NT2/D1 (cell line): ENCODE measurements at regions not wholly inside any gene's neighbourhood (a gene's known extent, or its start where the extent isn't known, plus 50 kb on each side); places are given as distances from the start of the nearest gene placed in this dataset.

ENCODE experiments used
- DNase-seq: peaks from one replicate; pipeline ENCODE4 v3.0.0-alpha.2; 2011; ENCODE audit warnings: low read depth, low spot score
- H3K27me3 ChIP-seq: 2 replicates; pipeline ENCODE4 v1.6.0; 2011; ENCODE audit warnings: mild to moderate bottlenecking; ENCODE audit not compliant: insufficient read length, insufficient read depth
- H3K36me3 ChIP-seq: 2 replicates; pipeline ENCODE4 v1.6.1; 2011; ENCODE audit warnings: mild to moderate bottlenecking, low read length, mixed read lengths; ENCODE audit not compliant: insufficient read depth, insufficient read length
- H3K4me1 ChIP-seq: 2 replicates; pipeline ENCODE4 v1.5.1; 2011; ENCODE audit not compliant: insufficient read depth, insufficient read length
- H3K4me3 ChIP-seq: 2 replicates; pipeline ENCODE4 v1.5.1; 2011; ENCODE audit warnings: low read depth; ENCODE audit not compliant: insufficient read length
- H3K9ac ChIP-seq: 2 replicates; pipeline ENCODE4 v1.6.0; 2011; ENCODE audit warnings: low read depth; ENCODE audit not compliant: insufficient read length
- H3K9me3 ChIP-seq: 2 replicates; pipeline ENCODE4 v1.5.1; 2011; ENCODE audit warnings: mild to moderate bottlenecking, low read length; ENCODE audit not compliant: insufficient read depth
- SUZ12 ChIP-seq: IDR thresholded peaks from 2 replicates; pipeline ENCODE4 v1.6.1; 2011; ENCODE audit not compliant: insufficient read length, insufficient read depth; ENCODE audit errors: extremely low read depth
- YY1 ChIP-seq: IDR thresholded peaks from 2 replicates; pipeline ENCODE4 v1.6.1; 2011; ENCODE audit not compliant: insufficient read length, insufficient read depth
- ZNF274 ChIP-seq: IDR thresholded peaks from 2 replicates; pipeline ENCODE4 v1.6.1; 2011; ENCODE audit warnings: mild to moderate bottlenecking, low read depth, low read length

- no peaks in the 10 kb centered on the region for H3K9me3 ChIP-seq
- peak; percentile 8 for DNase-seq
- TF ChIP-seq ZNF274, result no peak
- no peak for TF ChIP-seq YY1
- no peak for TF ChIP-seq SUZ12
Observed at GRCh38 chr5:82597437-82597836, 319.3 kb upstream of the RPS23 start.

GRCh38 chr5:82596451-82596850 lies 318.3 kb upstream of the RPS23 start:
- DNase-seq, result no peak
- no peak overlapping the region for H3K9ac ChIP-seq
- no peak for TF ChIP-seq YY1
- no peak for TF ChIP-seq SUZ12
- no peak for TF ChIP-seq ZNF274
- H3K27me3 ChIP-seq, result no peaks in the 10 kb centered on the region
- H3K36me3 ChIP-seq, result no peaks in the 10 kb centered on the region
- H3K4me1 ChIP-seq, result peaks cover 5% of the 10 kb centered on the region
- no peak overlapping the region for H3K4me3 ChIP-seq
- H3K9me3 ChIP-seq, result no peaks in the 10 kb centered on the region

More at GRCh38 chr5:82597437-82597836, 319.3 kb upstream of the RPS23 start:
- Histone ChIP-seq H3K36me3 (no peaks in the 10 kb centered on the region), H3K4me1 (peaks cover 3% of the 10 kb centered on the region), H3K9ac (no peak overlapping the region), H3K27me3 (no peaks in the 10 kb centered on the region), H3K4me3 (no peak overlapping the region)

GRCh38 chr5:82595113-82595512 lies 317.0 kb upstream of the RPS23 start:
- no peak overlapping the region for H3K4me3 ChIP-seq
- DNase-seq, result no peak
- no peak overlapping the region for H3K9ac ChIP-seq
- H3K27me3 ChIP-seq, result no peaks in the 10 kb centered on the region
- peaks cover 5% of the 10 kb centered on the region for H3K4me1 ChIP-seq
- no peak for TF ChIP-seq SUZ12
- no peak for TF ChIP-seq YY1
- TF ChIP-seq ZNF274, result no peak
- no peaks in the 10 kb centered on the region for H3K36me3 ChIP-seq
- H3K9me3 ChIP-seq, result peaks cover 10% of the 10 kb centered on the region

- H3K27me3 ChIP-seq, result no peaks in the 10 kb centered on the region
- H3K36me3 ChIP-seq, result no peaks in the 10 kb centered on the region
- TF ChIP-seq SUZ12 (no peak), YY1 (no peak)
- peaks cover 5% of the 10 kb centered on the region for H3K4me1 ChIP-seq
- no peak for DNase-seq
- peaks cover 19% of the 10 kb centered on the region for H3K9me3 ChIP-seq
- no peak overlapping the region for H3K9ac ChIP-seq
- H3K4me3 ChIP-seq, result no peak overlapping the region
Observed at GRCh38 chr5:82594097-82594496, 315.9 kb upstream of the RPS23 start.

GRCh38 chr5:82593481-82593880 lies 315.3 kb upstream of the RPS23 start:
- Histone ChIP-seq H3K9ac (no peak overlapping the region), H3K4me1 (peaks cover 5% of the 10 kb centered on the region), H3K36me3 (no peaks in the 10 kb centered on the region), H3K4me3 (no peak overlapping the region), H3K27me3 (no peaks in the 10 kb centered on the region), H3K9me3 (peaks cover 19% of the 10 kb centered on the region)
- TF ChIP-seq ZNF274, result no peak
- no peak for TF ChIP-seq SUZ12
- no peak for DNase-seq

GRCh38 chr5:82591021-82591515 lies 312.9 kb upstream of the RPS23 start:
- H3K4me3 ChIP-seq, result no peak overlapping the region
- DNase-seq, result peak; percentile 46
- H3K36me3 ChIP-seq, result no peaks in the 10 kb centered on the region
- no peaks in the 10 kb centered on the region for H3K27me3 ChIP-seq
- no peak for TF ChIP-seq YY1
- TF ChIP-seq SUZ12, result no peak
- no peak for TF ChIP-seq ZNF274
- peaks cover 5% of the 10 kb centered on the region for H3K4me1 ChIP-seq
- H3K9me3 ChIP-seq, result peaks cover 19% of the 10 kb centered on the region
- no peak overlapping the region for H3K9ac ChIP-seq

GRCh38 chr5:82590112-82590511 lies 312.0 kb upstream of the RPS23 start:
- peaks cover 19% of the 10 kb centered on the region for H3K9me3 ChIP-seq
- no peaks in the 10 kb centered on the region for H3K36me3 ChIP-seq
- peaks cover 3% of the 10 kb centered on the region for H3K4me1 ChIP-seq
- no peak for DNase-seq
- no peak for TF ChIP-seq YY1
- no peak for TF ChIP-seq ZNF274
- H3K27me3 ChIP-seq, result no peaks in the 10 kb centered on the region
- no peak overlapping the region for H3K4me3 ChIP-seq
- no peak overlapping the region for H3K9ac ChIP-seq

GRCh38 chr5:82586661-82587310 lies 308.6 kb upstream of the RPS23 start:
- TF ChIP-seq SUZ12, result no peak
- TF ChIP-seq ZNF274, result no peak
- no peak for TF ChIP-seq YY1
- H3K9ac ChIP-seq, result no peak overlapping the region
- H3K9me3 ChIP-seq, result peaks cover 19% of the 10 kb centered on the region
- H3K4me1 ChIP-seq, result peaks cover 2% of the 10 kb centered on the region
- no peak overlapping the region for H3K4me3 ChIP-seq
- H3K27me3 ChIP-seq, result no peaks in the 10 kb centered on the region
- DNase-seq, result no peak
- no peaks in the 10 kb centered on the region for H3K36me3 ChIP-seq
